H9 (cell line): ENCODE measurements at regions not wholly inside any gene's neighbourhood (a gene's known extent, or its start where the extent isn't known, plus 50 kb on each side); places are given as distances from the start of the nearest gene placed in this dataset.

Experiments
- DNase-seq: peaks from one replicate; pipeline ENCODE4 v3.0.0-alpha.2; 2017
- H2AFZ ChIP-seq: one replicate; pipeline ENCODE4 v1.6.1; 2013; ENCODE audit warnings: mild to moderate bottlenecking, low read length, control low read depth, moderate library complexity
- H2AK5ac ChIP-seq: 2 replicates; pipeline ENCODE4 v1.6.1; 2013; ENCODE audit warnings: low read length, control low read depth, mixed read lengths; ENCODE audit not compliant: insufficient read length
- H2BK120ac ChIP-seq: one replicate; pipeline ENCODE4 v1.6.1; 2013; ENCODE audit warnings: low read depth, mild to moderate bottlenecking, low read length, control low read depth, inconsistent platforms; ENCODE audit not compliant: poor library complexity, severe bottlenecking
- H2BK12ac ChIP-seq: 2 replicates; pipeline ENCODE4 v1.6.1; 2013; ENCODE audit warnings: low read length, control low read depth, mixed read lengths, low read depth; ENCODE audit not compliant: insufficient read length
- H2BK15ac ChIP-seq: 2 replicates; pipeline ENCODE4 v1.6.1; 2013; ENCODE audit warnings: low read depth, low read length, control low read depth
- H2BK20ac ChIP-seq: one replicate; pipeline ENCODE4 v1.6.1; 2013; ENCODE audit warnings: low read depth, mild to moderate bottlenecking, low read length, control low read depth, inconsistent platforms; ENCODE audit not compliant: poor library complexity, severe bottlenecking
- H2BK5ac ChIP-seq: 2 replicates; pipeline ENCODE4 v1.6.1; 2013; ENCODE audit warnings: low read length, control low read depth, mixed read lengths; ENCODE audit not compliant: insufficient read length
- H3K14ac ChIP-seq: 2 replicates; pipeline ENCODE4 v1.6.1; 2013; ENCODE audit warnings: low read length, control low read depth; ENCODE audit not compliant: insufficient read depth
- H3K18ac ChIP-seq: 2 replicates; pipeline ENCODE4 v1.6.1; 2013; ENCODE audit warnings: low read depth, mild to moderate bottlenecking, mixed read lengths, low read length, control low read depth; ENCODE audit not compliant: insufficient read length
- H3K23ac ChIP-seq: 2 replicates; pipeline ENCODE4 v1.6.1; 2013; ENCODE audit warnings: low read length, control low read depth, mixed read lengths, low read depth; ENCODE audit not compliant: insufficient read length
- H3K23me2 ChIP-seq: 2 replicates; pipeline ENCODE4 v1.6.1; 2013; ENCODE audit warnings: low read depth, mild to moderate bottlenecking, mixed read lengths, low read length, control low read depth; ENCODE audit not compliant: insufficient read length, poor library complexity, severe bottlenecking
- H3K27ac ChIP-seq: 2 replicates; pipeline ENCODE4 v1.5.1; 2013; ENCODE audit warnings: low read length, control low read depth, mixed read lengths, low read depth; ENCODE audit not compliant: insufficient read length
- H3K27me3 ChIP-seq: 2 replicates; pipeline ENCODE4 v1.6.1; 2013; ENCODE audit warnings: low read length, control low read depth, inconsistent platforms; ENCODE audit not compliant: insufficient read depth
- H3K4ac ChIP-seq: 2 replicates; pipeline ENCODE4 v1.6.1; 2013; ENCODE audit warnings: low read depth, mild to moderate bottlenecking, control low read depth, inconsistent platforms, low read length, moderate library complexity
- H3K4me1 ChIP-seq: 2 replicates; pipeline ENCODE4 v1.6.1; 2013; ENCODE audit warnings: low read length, control low read depth, inconsistent platforms; ENCODE audit not compliant: insufficient read depth
- H3K4me2 ChIP-seq: 2 replicates; pipeline ENCODE4 v1.6.1; 2013; ENCODE audit warnings: low read length, control low read depth, mixed read lengths; ENCODE audit not compliant: insufficient read length, insufficient read depth
- H3K56ac ChIP-seq: 2 replicates; pipeline ENCODE4 v1.6.1; 2013; ENCODE audit warnings: low read depth, mild to moderate bottlenecking, mixed read lengths, low read length, control low read depth; ENCODE audit not compliant: insufficient read length
- H3K79me1 ChIP-seq: 2 replicates; pipeline ENCODE4 v1.6.1; 2013; ENCODE audit warnings: low read depth, mild to moderate bottlenecking, moderate library complexity, low read length, control low read depth, inconsistent platforms; ENCODE audit not compliant: insufficient read depth, poor library complexity, severe bottlenecking
- H3K79me2 ChIP-seq: 2 replicates; pipeline ENCODE4 v1.6.1; 2013; ENCODE audit warnings: low read length, control low read depth, inconsistent platforms; ENCODE audit not compliant: insufficient read depth
- H3K9ac ChIP-seq: 2 replicates; pipeline ENCODE4 v1.6.1; 2013; ENCODE audit warnings: low read length, control low read depth, mixed read lengths; ENCODE audit not compliant: insufficient read length; ENCODE audit errors: extremely low read depth
- H3K9me3 ChIP-seq: one replicate; pipeline ENCODE4 v1.6.1; 2013; ENCODE audit warnings: low read depth, low read length, inconsistent platforms; ENCODE audit not compliant: control insufficient read depth
- H3T11ph ChIP-seq: one replicate; pipeline ENCODE4 v1.6.1; 2013; ENCODE audit warnings: mild to moderate bottlenecking, low read length, control low read depth, inconsistent platforms
- H4K20me1 ChIP-seq: one replicate; pipeline ENCODE4 v1.6.1; 2013; ENCODE audit not compliant: control insufficient read depth, insufficient read length, insufficient read depth
- H4K5ac ChIP-seq: 2 replicates; pipeline ENCODE4 v1.6.1; 2013; ENCODE audit warnings: low read depth, mild to moderate bottlenecking, mixed read lengths, low read length, control low read depth; ENCODE audit not compliant: insufficient read length
- H4K8ac ChIP-seq: replicated peaks from 2 replicates; pipeline ENCODE4 v1.6.1; 2013; ENCODE audit warnings: low read length, control low read depth, mixed read lengths, low read depth; ENCODE audit not compliant: insufficient read length
- H4K91ac ChIP-seq: 2 replicates; pipeline ENCODE4 v1.6.1; 2013; ENCODE audit warnings: low read depth, mild to moderate bottlenecking, moderate library complexity, mixed read lengths, low read length, control low read depth; ENCODE audit not compliant: insufficient read length
- H3K27ac Mint-ChIP-seq, 3 experiments: 2 replicates in 2 of 3; 3 replicates in 1 of 3; pipeline ENCODE4 v1.8.0; 2020 to 2021; ENCODE audit warnings: mixed read lengths in 3 of 3, mild to moderate bottlenecking in 1 of 3, moderate library complexity in 1 of 3
- H3K27me3 Mint-ChIP-seq: 2 replicates; pipeline ENCODE4 v1.8.0; 2021; ENCODE audit warnings: low read depth, mild to moderate bottlenecking, moderate library complexity, mixed read lengths
- H3K36me3 Mint-ChIP-seq, 3 experiments: 2 replicates in 2 of 3; 3 replicates in 1 of 3; pipeline ENCODE4 v1.8.0; 2020 to 2021; ENCODE audit warnings: low read depth in 3 of 3, mixed read lengths in 3 of 3; ENCODE audit not compliant: insufficient read depth in 1 of 3
- H3K4me1 Mint-ChIP-seq, 2 experiments: 2 replicates each; pipeline ENCODE4 v1.8.0; 2020; ENCODE audit warnings: mixed read lengths in 2 of 2
- H3K4me3 Mint-ChIP-seq, 2 experiments: 2 replicates in 1 of 2; 3 replicates in 1 of 2; pipeline ENCODE4 v1.8.0; 2020 to 2021; ENCODE audit warnings: mild to moderate bottlenecking in 2 of 2, mixed read lengths in 2 of 2, moderate library complexity in 1 of 2
- H3K9me3 Mint-ChIP-seq, 2 experiments: 2 replicates in 1 of 2; 3 replicates in 1 of 2; pipeline ENCODE4 v1.8.0; 2020; ENCODE audit warnings: mild to moderate bottlenecking in 2 of 2, mixed read lengths in 2 of 2, moderate library complexity in 1 of 2
- WGBS: extraction: QIAGEN DNeasy Blood & Tissue Kit; methylation state at CpG from one replicate; pipeline ENCODE4 v1.1.7; 2013; ENCODE audit warnings: missing lambda C conversion rate, low lambda C conversion rate, mixed read lengths; ENCODE audit not compliant: insufficient read length; ENCODE audit errors: extremely low coverage; 5-methylcytosine and 5-hydroxymethylcytosine counted together
- TF ChIP-seq, protein P1 (sequence below): fragments of 200-600 bp; sonication (generic); conservative IDR thresholded peaks from 3 replicates; pipeline ENCODE4 v1.8.0; 2021; ENCODE audit warnings: antibody characterized with exemption, mild to moderate bottlenecking

- Mint-ChIP-seq H3K4me1 (peaks cover 0 to 4% of the 10 kb centered on the region in 2 experiments; a peak in 1 of 4 replicates), H3K4me3 (no peak overlapping the region), H3K27ac (no peak overlapping the region), H3K36me3 (peaks cover 0 to 9% (median 2%) of the 10 kb centered on the region in 3 experiments; a peak in 4 of 7 replicates), H3K27me3 (peaks cover 3% of the 10 kb centered on the region; the same call in 1 of the 2 replicates), H3K9me3 (peaks cover 6 to 8% of the 10 kb centered on the region in 2 experiments; a peak in 4 of 5 replicates)
- Histone ChIP-seq H4K20me1 (no peaks in the 10 kb centered on the region), H3K23ac (no peak overlapping the region), H3K56ac (no peak overlapping the region), H3K9ac (no peak overlapping the region), H3K79me1 (no peaks in the 10 kb centered on the region), H3K27ac (no peak overlapping the region), H2BK15ac (no peak overlapping the region), H3K79me2 (no peaks in the 10 kb centered on the region), H4K8ac (no peak overlapping the region), H2BK120ac (no peak overlapping the region), H2AK5ac (no peak overlapping the region), H3K9me3 (no peaks in the 10 kb centered on the region), H3K14ac (no peak overlapping the region), H3K4ac (no peak overlapping the region), H4K5ac (no peak overlapping the region), H4K91ac (no peak overlapping the region), H3K4me1 (no peaks in the 10 kb centered on the region), H2BK5ac (no peak overlapping the region), H2BK20ac (no peak overlapping the region), H2BK12ac (no peak overlapping the region), H3K23me2 (no peaks in the 10 kb centered on the region), H3T11ph (no peak overlapping the region), H3K27me3 (no peaks in the 10 kb centered on the region), H3K4me2 (no peak overlapping the region), H3K18ac (no peak overlapping the region), H2AFZ (no peak overlapping the region)
- DNase-seq, result no peak
- TF ChIP-seq, protein P1, sequence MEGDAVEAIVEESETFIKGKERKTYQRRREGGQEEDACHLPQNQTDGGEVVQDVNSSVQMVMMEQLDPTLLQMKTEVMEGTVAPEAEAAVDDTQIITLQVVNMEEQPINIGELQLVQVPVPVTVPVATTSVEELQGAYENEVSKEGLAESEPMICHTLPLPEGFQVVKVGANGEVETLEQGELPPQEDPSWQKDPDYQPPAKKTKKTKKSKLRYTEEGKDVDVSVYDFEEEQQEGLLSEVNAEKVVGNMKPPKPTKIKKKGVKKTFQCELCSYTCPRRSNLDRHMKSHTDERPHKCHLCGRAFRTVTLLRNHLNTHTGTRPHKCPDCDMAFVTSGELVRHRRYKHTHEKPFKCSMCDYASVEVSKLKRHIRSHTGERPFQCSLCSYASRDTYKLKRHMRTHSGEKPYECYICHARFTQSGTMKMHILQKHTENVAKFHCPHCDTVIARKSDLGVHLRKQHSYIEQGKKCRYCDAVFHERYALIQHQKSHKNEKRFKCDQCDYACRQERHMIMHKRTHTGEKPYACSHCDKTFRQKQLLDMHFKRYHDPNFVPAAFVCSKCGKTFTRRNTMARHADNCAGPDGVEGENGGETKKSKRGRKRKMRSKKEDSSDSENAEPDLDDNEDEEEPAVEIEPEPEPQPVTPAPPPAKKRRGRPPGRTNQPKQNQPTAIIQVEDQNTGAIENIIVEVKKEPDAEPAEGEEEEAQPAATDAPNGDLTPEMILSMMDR, result no peak
- WGBS, result no CpG with 5 or more reads among the region's 6 CpGs
These were observed 163.7 kb downstream of the URI1 start for GRCh38 chr19:30105727-30106126.
